ENCODE measurements at regions not wholly inside any gene's neighbourhood (a gene's known extent, or its start where the extent isn't known, plus 50 kb on each side); places are given as distances from the start of the nearest gene placed in this dataset.
"Not testable (repeated sequence)": the region's sequence is repeated elsewhere in the genome, so short reads cannot be mapped to it uniquely, and the experiment has no call there.

GRCh38 chr7:42548816-42549611, 312.0 kb upstream of the GLI3 start:
- TF ChIP-seq, protein P1, sequence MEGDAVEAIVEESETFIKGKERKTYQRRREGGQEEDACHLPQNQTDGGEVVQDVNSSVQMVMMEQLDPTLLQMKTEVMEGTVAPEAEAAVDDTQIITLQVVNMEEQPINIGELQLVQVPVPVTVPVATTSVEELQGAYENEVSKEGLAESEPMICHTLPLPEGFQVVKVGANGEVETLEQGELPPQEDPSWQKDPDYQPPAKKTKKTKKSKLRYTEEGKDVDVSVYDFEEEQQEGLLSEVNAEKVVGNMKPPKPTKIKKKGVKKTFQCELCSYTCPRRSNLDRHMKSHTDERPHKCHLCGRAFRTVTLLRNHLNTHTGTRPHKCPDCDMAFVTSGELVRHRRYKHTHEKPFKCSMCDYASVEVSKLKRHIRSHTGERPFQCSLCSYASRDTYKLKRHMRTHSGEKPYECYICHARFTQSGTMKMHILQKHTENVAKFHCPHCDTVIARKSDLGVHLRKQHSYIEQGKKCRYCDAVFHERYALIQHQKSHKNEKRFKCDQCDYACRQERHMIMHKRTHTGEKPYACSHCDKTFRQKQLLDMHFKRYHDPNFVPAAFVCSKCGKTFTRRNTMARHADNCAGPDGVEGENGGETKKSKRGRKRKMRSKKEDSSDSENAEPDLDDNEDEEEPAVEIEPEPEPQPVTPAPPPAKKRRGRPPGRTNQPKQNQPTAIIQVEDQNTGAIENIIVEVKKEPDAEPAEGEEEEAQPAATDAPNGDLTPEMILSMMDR (conservative IDR thresholded peaks at IDR 0.05; ENCODE audit: low read depth, low read length), result no peak
- H3K4me3 ChIP-seq (ENCODE audit: low read depth, low read length), result no peak overlapping the region
- DNase-seq (ENCODE audit: low read depth), result no peak

- no peak for DNase-seq (ENCODE audit: low read depth)
- TF ChIP-seq, protein P1 (conservative IDR thresholded peaks at IDR 0.05; ENCODE audit: low read depth, low read length), result no peak
- H3K4me3 ChIP-seq (ENCODE audit: low read depth, low read length), result no peak overlapping the region
Measured at GRCh38 chr7:42545049-42545724, 308.2 kb upstream of the GLI3 start.

DNA sequence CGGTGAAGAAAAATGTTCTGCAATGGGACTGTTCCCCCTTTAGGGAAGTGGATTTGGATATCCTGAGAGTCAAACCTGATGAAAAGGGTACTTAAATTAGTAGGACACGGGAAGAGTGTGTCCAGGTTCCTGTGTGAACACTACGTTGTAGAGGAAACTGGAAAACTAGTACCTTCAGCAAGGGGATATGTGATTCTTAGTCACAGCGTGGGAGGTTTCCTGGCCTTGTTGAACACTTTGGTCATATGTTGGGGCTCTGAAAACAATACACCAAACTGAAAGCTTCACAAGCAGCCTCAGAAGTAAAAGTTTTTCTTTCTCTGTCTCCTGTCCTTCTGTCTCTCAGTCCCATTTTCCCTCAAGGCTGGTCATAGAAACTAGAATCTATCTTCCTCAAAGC, 306.9 kb upstream of the GLI3 start:
- TF ChIP-seq, protein P1 (conservative IDR thresholded peaks at IDR 0.05; ENCODE audit: low read depth, low read length), result no peak
- no peak for DNase-seq (ENCODE audit: low read depth)
- H3K4me3 ChIP-seq (ENCODE audit: low read depth, low read length), result no peak overlapping the region

- not testable (repeated sequence) for DNase-seq (ENCODE audit: low read depth); H3K4me3 ChIP-seq (ENCODE audit: low read depth, low read length)
Measured at GRCh38 chr7:42542446-42542845, 305.4 kb upstream of the GLI3 start.

DNA sequence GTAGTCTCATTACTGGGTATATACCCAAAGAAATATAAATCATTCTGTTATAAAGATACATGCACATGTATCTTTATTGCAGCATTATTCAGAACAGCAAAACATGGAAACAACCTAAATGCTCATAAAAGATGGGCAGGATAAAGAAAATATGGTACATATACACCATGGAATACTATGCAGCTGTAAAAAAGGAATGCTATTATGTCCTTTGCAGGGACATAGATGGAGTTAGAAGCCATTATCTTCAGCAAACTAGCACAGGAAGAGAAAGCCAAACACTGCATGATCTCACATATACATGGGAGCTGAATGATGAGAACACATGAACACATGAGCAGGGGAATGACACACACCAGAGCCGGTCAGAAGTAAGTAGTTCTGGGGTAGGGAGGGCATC, 297.4 kb upstream of the GLI3 start:
- TF ChIP-seq, protein P1 (conservative IDR thresholded peaks at IDR 0.05; ENCODE audit: low read depth, low read length), result no peak
- no peak for DNase-seq (ENCODE audit: low read depth)
- no peak overlapping the region for H3K4me3 ChIP-seq (ENCODE audit: low read depth, low read length)

GRCh38 chr7:42527004-42527403, 290.0 kb upstream of the GLI3 start:
- TF ChIP-seq, protein P1 (conservative IDR thresholded peaks at IDR 0.05; ENCODE audit: low read depth, low read length), result no peak
- no peak for DNase-seq (ENCODE audit: low read depth)
- H3K4me3 ChIP-seq (ENCODE audit: low read depth, low read length), result no peak overlapping the region

GRCh38 chr7:42522227-42522991, 285.4 kb upstream of the GLI3 start:
- TF ChIP-seq, protein P1 (conservative IDR thresholded peaks at IDR 0.05; ENCODE audit: low read depth, low read length), result no peak
- no peak for DNase-seq (ENCODE audit: low read depth)
- H3K4me3 ChIP-seq (ENCODE audit: low read depth, low read length), result no peak overlapping the region

All from epithelial cell of proximal tubule (primary cell).